OCI-LY3 (cell line): ENCODE measurements at regions not wholly inside any gene's neighbourhood (a gene's known extent, or its start where the extent isn't known, plus 50 kb on each side); places are given as distances from the start of the nearest gene placed in this dataset.

Experiments used
- H2AFZ ChIP-seq: fragments of 200-600, 300-600 bp; shearing (Covaris generic); 2 replicates; pipeline ENCODE4 v1.6.0; 2014; ENCODE audit warnings: antibody characterized with exemption, low read depth, low read length
- H3K27ac ChIP-seq: fragments of 200-600, 300-600 bp; sonication (generic); 2 replicates; pipeline ENCODE4 v1.5.1; 2014; ENCODE audit warnings: mild to moderate bottlenecking, low read length, moderate library complexity, mixed read lengths
- H3K27me3 ChIP-seq: fragments of 200-600, 300-600 bp; sonication (generic); 2 replicates; pipeline ENCODE4 v1.6.1; 2014; ENCODE audit warnings: low read depth, low read length, mixed read lengths
- H3K36me3 ChIP-seq: fragments of 200-600, 300-600 bp; sonication (generic); replicated peaks from 2 replicates; pipeline ENCODE3; 2014; ENCODE audit warnings: low read depth, low read length, mixed read lengths
- H3K4me1 ChIP-seq: fragments of 300-600, 200-600 bp; sonication (generic); 2 replicates; pipeline ENCODE4 v1.6.1; 2014; ENCODE audit warnings: low read length, mixed read lengths
- H3K4me2 ChIP-seq: fragments of 200-600, 300-600 bp; sonication (generic); 2 replicates; pipeline ENCODE4 v1.6.1; 2014; ENCODE audit warnings: low read length, mixed read lengths
- H3K4me3 ChIP-seq: fragments of 300-600, 200-600 bp; sonication (generic); 2 replicates; pipeline ENCODE4 v1.5.1; 2014; ENCODE audit warnings: antibody characterized with exemption, mild to moderate bottlenecking, low read length, moderate library complexity
- H3K79me2 ChIP-seq: fragments of 300-600, 200-600 bp; shearing (Covaris generic); 2 replicates; pipeline ENCODE4 v1.6.1; 2014; ENCODE audit warnings: mild to moderate bottlenecking, low read length, mixed read lengths
- H3K9ac ChIP-seq: fragments of 300-600, 200-600 bp; shearing (Covaris generic); 2 replicates; pipeline ENCODE4 v1.6.0; 2014; ENCODE audit warnings: mild to moderate bottlenecking, low read length, moderate library complexity
- H3K9me3 ChIP-seq: fragments of 200-600, 300-600 bp; shearing (Covaris generic); 2 replicates; pipeline ENCODE4 v1.6.1; 2014; ENCODE audit warnings: low read length, mixed read lengths; ENCODE audit not compliant: insufficient read depth
- H4K20me1 ChIP-seq: fragments of 200-600, 300-600 bp; sonication (generic); 2 replicates; pipeline ENCODE4 v1.6.1; 2016; ENCODE audit warnings: low read length, mixed read lengths; ENCODE audit not compliant: insufficient read depth
- EZH2phosphoT487 ChIP-seq: fragments of 200-600 bp; shearing (Covaris generic); IDR thresholded peaks from 2 replicates; pipeline ENCODE4 v1.6.1; 2018; ENCODE audit warnings: antibody characterized with exemption, mixed run types, low read depth
- TF ChIP-seq, protein P1 (sequence below): fragments of 200-600, 300-600 bp; sonication (generic); IDR thresholded peaks from 2 replicates; pipeline ENCODE4 v1.5.1; 2014; ENCODE audit warnings: antibody characterized with exemption, low read length, low read depth

DNA sequence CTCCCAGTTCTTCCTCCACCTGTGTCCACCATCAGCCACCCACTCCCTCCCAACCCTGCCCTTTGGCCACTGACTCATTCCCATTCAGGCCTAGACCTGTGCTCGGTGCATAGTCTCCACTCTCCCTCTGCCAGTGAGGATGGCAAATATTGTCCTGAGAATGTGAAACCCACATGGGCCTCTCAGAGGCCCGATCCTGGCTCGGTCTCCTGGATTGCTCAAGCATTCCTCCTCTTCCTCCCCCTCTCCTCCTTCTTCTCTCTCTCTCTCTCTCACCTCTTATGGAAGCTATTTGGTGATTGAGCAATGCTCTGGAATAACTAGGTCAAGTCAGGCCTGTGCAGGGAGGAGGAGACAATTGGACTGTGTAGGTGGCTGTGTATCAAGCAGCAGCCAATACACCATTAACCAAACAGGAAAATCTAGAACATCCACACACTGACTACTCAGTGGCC lies 99.9 kb downstream of the KLF4 start:
- H3K27ac ChIP-seq: no peak overlapping the region
- TF ChIP-seq, protein P1, sequence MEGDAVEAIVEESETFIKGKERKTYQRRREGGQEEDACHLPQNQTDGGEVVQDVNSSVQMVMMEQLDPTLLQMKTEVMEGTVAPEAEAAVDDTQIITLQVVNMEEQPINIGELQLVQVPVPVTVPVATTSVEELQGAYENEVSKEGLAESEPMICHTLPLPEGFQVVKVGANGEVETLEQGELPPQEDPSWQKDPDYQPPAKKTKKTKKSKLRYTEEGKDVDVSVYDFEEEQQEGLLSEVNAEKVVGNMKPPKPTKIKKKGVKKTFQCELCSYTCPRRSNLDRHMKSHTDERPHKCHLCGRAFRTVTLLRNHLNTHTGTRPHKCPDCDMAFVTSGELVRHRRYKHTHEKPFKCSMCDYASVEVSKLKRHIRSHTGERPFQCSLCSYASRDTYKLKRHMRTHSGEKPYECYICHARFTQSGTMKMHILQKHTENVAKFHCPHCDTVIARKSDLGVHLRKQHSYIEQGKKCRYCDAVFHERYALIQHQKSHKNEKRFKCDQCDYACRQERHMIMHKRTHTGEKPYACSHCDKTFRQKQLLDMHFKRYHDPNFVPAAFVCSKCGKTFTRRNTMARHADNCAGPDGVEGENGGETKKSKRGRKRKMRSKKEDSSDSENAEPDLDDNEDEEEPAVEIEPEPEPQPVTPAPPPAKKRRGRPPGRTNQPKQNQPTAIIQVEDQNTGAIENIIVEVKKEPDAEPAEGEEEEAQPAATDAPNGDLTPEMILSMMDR: no peak
- TF ChIP-seq EZH2phosphoT487: no peak

DNA sequence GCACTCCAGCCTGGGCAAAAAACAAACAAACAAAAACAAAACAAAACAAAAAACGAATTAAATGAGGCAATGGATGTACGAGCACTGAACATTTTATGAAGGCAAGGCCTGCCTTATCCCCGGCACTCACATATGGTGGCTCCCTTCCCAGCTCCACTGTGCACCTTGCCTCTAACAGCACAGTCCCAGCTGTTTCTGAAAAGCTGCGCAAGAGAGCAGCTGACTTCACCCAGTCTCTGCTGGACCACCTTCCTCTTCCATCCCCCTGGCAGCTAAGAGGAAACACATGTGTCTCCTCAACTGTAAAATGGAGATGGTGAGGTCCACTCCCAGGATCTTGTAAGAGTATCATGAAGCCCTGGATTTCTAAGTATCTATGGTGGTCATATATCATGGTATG lies 100.7 kb downstream of the KLF4 start:
- peaks cover 21% of the 10 kb centered on the region; the same call in 1 of the 2 replicates for H3K27me3 ChIP-seq
- H3K79me2 ChIP-seq: no peaks in the 10 kb centered on the region
- H3K9ac ChIP-seq: no peak overlapping the region
- no peak overlapping the region for H3K4me2 ChIP-seq
- H3K4me3 ChIP-seq: no peak overlapping the region
- H3K36me3 ChIP-seq: no peaks in the 10 kb centered on the region
- TF ChIP-seq, protein P1: no peak
- TF ChIP-seq EZH2phosphoT487: no peak
- H4K20me1 ChIP-seq: no peaks in the 10 kb centered on the region
- no peak overlapping the region for H2AFZ ChIP-seq
- no peaks in the 10 kb centered on the region for H3K9me3 ChIP-seq
- no peak overlapping the region for H3K27ac ChIP-seq
- H3K4me1 ChIP-seq: no peaks in the 10 kb centered on the region

More for the DNA sequence above, 99.9 kb downstream of the KLF4 start:
- Histone ChIP-seq H3K4me3 (no peak overlapping the region), H3K9me3 (no peaks in the 10 kb centered on the region), H3K9ac (no peak overlapping the region), H3K4me1 (no peaks in the 10 kb centered on the region), H4K20me1 (no peaks in the 10 kb centered on the region), H2AFZ (no peak overlapping the region), H3K36me3 (no peaks in the 10 kb centered on the region), H3K27me3 (peaks cover 16% of the 10 kb centered on the region; the same call in 1 of the 2 replicates), H3K4me2 (no peak overlapping the region), H3K79me2 (no peaks in the 10 kb centered on the region)

DNA sequence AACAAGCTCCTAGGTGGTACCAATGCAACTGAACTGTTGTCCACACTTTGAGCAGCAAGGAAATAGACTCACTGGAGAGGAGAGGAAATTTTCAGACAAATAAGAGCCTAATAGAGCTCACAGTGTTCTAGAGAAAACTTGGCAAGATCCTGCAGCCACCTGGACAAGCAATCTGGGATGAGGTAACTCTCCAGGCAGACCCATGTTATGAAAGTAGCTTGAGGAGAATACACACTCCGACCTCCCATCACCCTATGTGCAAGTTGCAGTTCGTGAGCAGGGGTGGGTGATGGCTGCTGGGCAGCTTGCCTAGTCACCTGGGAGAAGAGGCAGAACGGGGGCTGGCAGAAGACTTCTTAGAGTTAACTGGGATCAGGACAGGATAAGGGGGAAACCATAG lies 102.2 kb downstream of the KLF4 start:
- H3K27ac ChIP-seq: no peak overlapping the region
- H3K9ac ChIP-seq: no peak overlapping the region
- TF ChIP-seq, protein P1: no peak
- TF ChIP-seq EZH2phosphoT487: no peak
- no peak overlapping the region for H2AFZ ChIP-seq
- no peaks in the 10 kb centered on the region for H4K20me1 ChIP-seq
- peaks cover 24% of the 10 kb centered on the region; the same call in 1 of the 2 replicates for H3K27me3 ChIP-seq
- H3K4me2 ChIP-seq: no peak overlapping the region
- H3K4me1 ChIP-seq: no peaks in the 10 kb centered on the region
- H3K36me3 ChIP-seq: no peaks in the 10 kb centered on the region
- H3K79me2 ChIP-seq: no peaks in the 10 kb centered on the region
- no peak overlapping the region for H3K4me3 ChIP-seq
- no peaks in the 10 kb centered on the region for H3K9me3 ChIP-seq

DNA sequence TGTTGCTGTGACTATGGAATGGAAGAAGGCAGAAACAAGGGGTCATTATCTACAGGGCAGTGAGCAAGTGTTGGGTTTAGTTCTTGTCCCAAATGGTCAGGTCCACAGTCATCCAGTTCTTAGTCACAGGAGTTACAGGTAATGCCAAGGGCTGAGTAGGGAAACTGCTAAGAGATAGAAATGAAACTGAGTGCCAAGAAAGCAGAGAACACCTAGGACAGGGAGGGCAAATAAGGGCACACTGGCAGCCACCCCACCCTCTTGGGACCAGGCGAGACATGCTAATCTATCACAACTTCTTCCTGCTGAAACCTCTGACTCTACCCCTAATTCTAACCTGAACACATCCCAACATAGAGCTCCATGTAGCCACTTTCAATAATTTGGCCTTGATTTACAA lies 103.2 kb downstream of the KLF4 start:
- H3K27ac ChIP-seq: no peak overlapping the region
- peaks cover 16% of the 10 kb centered on the region; the same call in 1 of the 2 replicates for H3K27me3 ChIP-seq
- no peak overlapping the region for H2AFZ ChIP-seq
- H3K4me2 ChIP-seq: no peak overlapping the region
- H3K9me3 ChIP-seq: no peaks in the 10 kb centered on the region
- H3K36me3 ChIP-seq: no peaks in the 10 kb centered on the region
- TF ChIP-seq EZH2phosphoT487: no peak
- TF ChIP-seq, protein P1: no peak
- no peak overlapping the region for H3K4me3 ChIP-seq
- no peaks in the 10 kb centered on the region for H3K79me2 ChIP-seq
- no peaks in the 10 kb centered on the region for H4K20me1 ChIP-seq
- no peaks in the 10 kb centered on the region for H3K4me1 ChIP-seq
- no peak overlapping the region for H3K9ac ChIP-seq
